Stomach (tissue), 8 donors: ENCODE measurements at regions not wholly inside any gene's neighbourhood (a gene's known extent, or its start where the extent isn't known, plus 50 kb on each side); places are given as distances from the start of the nearest gene placed in this dataset.

Experiments used
- DNase-seq, 2 donors: peaks; one replicate each; pipeline versions ENCODE4 v3.0.0 to v3.0.0-alpha.2; 2013 to 2019
- H3K27ac ChIP-seq, 5 donors: fragments of 200-600 bp in 4 of 5; sonication (generic) in 4 of 5; one replicate each; pipeline ENCODE4 v1.5.1; 2013 to 2019; ENCODE audit warnings: mild to moderate bottlenecking in 1 of 5, moderate library complexity in 1 of 5
- H3K27me3 ChIP-seq, 3 donors: fragments of 200-600 bp; sonication (generic); one replicate each; pipeline ENCODE4 v1.5.1; 2017 to 2019; ENCODE audit warnings: mixed run types in 1 of 3
- H3K36me3 ChIP-seq, 4 donors: fragments of 200-600 bp; sonication (generic); 1 replicate in 3 of 4; 2 replicates in 1 of 4; pipeline ENCODE4 v1.5.1; 2016 to 2019
- H3K4me1 ChIP-seq, 4 donors: fragments of 200-600 bp; sonication (generic); one replicate each; pipeline ENCODE4 v1.5.1; 2016 to 2019
- H3K4me3 ChIP-seq, 4 donors: fragments of 200-600 bp; sonication (generic) in 3 of 4; one replicate each; pipeline ENCODE4 v1.5.1; 2016 to 2019; ENCODE audit warnings: mild to moderate bottlenecking in 1 of 4
- H3K9me3 ChIP-seq, 4 donors: fragments of 200-600 bp; sonication (generic); one replicate each; pipeline ENCODE4 v1.5.1; 2016 to 2019
- EP300 ChIP-seq: sonication (generic); formaldehyde crosslinking; IDR thresholded peaks from one replicate; pipeline ENCODE4 v1.6.1; 2017; ENCODE audit warnings: antibody characterized with exemption
- POLR2A ChIP-seq, 4 donors: fragments of 450-650 bp; IDR thresholded peaks; one replicate each; pipeline ENCODE4 v1.6.1; 2016; ENCODE audit warnings: antibody characterized with exemption in 4 of 4, control low read depth in 2 of 4, mild to moderate bottlenecking in 1 of 4, moderate library complexity in 1 of 4
- POLR2AphosphoS5 ChIP-seq, 3 donors: sonication (generic); formaldehyde crosslinking; IDR thresholded peaks; one replicate each; pipeline ENCODE4 v1.6.1; 2016; ENCODE audit warnings: antibody characterized with exemption in 3 of 3
- WGBS, 5 donors: extraction: QIAGEN DNeasy Blood & Tissue Kit in 3 of 5; methylation state at CpG; one replicate each; pipeline versions ENCODE4 v1.1.5 to v1.1.7; 2013 to 2018; 5-methylcytosine and 5-hydroxymethylcytosine counted together
- intact Hi-C: fragments of 100-400 bp; cut with DNase I; formaldehyde crosslinking; loops from one replicate; pipeline ENCODE4 v1.15.1; 2023; ENCODE audit warnings: low total_unique reads
- TF ChIP-seq, protein P1 (sequence below), 7 experiments: fragments of 450-650 bp in 4 of 7; fragments of 200-600 bp in 3 of 7; sonication (generic) in 3 of 7; IDR thresholded peaks; one replicate each; pipeline ENCODE4 v1.5.1; 2016 to 2019; ENCODE audit warnings: antibody characterized with exemption in 7 of 7, control low read depth in 2 of 7, mild to moderate bottlenecking in 1 of 7
- donor health status: healthy with polysubstance abuse.
- donor health status: Bipolar disorder and iron deficiency.
- donor health status: healthy.

DNA sequence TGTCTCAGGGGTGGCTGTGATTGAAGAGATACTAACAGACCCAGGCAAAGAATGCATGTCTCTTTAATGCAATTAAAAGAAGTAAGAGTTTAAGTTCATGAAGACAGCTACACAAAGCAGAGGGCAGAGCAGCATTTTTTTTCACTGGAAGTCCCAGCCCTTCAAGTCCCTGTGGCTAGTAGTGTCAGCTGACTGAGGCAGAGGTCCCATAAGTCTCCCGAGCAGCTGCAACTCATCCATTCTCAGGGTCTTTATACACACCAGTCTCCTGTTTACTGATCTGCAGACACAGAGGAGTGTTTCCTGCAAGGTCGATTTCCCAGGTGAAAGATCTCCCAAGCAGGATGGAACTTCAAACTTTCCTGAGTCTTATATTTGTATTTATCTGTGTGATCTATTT, 169.4 kb upstream of the GLRA1 start:
- Histone ChIP-seq H3K4me3 (no peak overlapping the region), H3K27me3 (no peaks in the 10 kb centered on the region), H3K27ac (no peak overlapping the region), H3K9me3 (no peaks in the 10 kb centered on the region), H3K36me3 (no peaks in the 10 kb centered on the region), H3K4me1 (no peaks in the 10 kb centered on the region)
- no peak for DNase-seq
- no peak for TF ChIP-seq POLR2AphosphoS5 (IDR thresholded peaks at IDR 0.05)
- no peak for TF ChIP-seq EP300
- TF ChIP-seq POLR2A (IDR thresholded peaks at IDR 0.05): no peak
- TF ChIP-seq, protein P1, sequence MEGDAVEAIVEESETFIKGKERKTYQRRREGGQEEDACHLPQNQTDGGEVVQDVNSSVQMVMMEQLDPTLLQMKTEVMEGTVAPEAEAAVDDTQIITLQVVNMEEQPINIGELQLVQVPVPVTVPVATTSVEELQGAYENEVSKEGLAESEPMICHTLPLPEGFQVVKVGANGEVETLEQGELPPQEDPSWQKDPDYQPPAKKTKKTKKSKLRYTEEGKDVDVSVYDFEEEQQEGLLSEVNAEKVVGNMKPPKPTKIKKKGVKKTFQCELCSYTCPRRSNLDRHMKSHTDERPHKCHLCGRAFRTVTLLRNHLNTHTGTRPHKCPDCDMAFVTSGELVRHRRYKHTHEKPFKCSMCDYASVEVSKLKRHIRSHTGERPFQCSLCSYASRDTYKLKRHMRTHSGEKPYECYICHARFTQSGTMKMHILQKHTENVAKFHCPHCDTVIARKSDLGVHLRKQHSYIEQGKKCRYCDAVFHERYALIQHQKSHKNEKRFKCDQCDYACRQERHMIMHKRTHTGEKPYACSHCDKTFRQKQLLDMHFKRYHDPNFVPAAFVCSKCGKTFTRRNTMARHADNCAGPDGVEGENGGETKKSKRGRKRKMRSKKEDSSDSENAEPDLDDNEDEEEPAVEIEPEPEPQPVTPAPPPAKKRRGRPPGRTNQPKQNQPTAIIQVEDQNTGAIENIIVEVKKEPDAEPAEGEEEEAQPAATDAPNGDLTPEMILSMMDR (IDR thresholded peaks at IDR 0.05): no peak
- WGBS, 5 donors: 18 to 31% (median 29%) methylated on average over 2 of the region's 2 CpGs
- intact Hi-C loops: no loop called here

DNA sequence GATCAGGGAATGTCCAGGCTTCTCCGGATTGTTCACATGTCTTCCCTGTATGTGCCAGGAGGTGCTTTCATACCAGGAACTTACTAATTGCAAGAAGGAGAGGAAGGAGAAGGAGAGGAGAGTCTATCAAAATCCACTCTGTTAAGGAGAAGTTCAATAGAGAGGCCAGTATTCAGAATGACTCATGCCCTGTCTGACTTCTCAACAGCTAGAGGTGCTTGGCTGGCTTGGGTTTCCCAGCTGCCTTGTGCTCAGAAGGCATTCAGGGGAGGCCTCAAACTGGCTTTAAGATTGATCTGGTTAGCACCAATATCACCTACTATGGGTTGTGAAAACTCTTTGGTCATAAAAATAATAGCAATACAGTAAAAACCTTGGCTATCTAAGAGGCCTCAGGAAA, 167.9 kb upstream of the GLRA1 start:
- no peaks in the 10 kb centered on the region for H3K27me3 ChIP-seq
- no peak overlapping the region for H3K4me3 ChIP-seq
- WGBS, 5 donors: 63 to 88% (median 81%) methylated on average over 1 of the region's 1 CpG
- intact Hi-C loops: no loop called here
- no peaks in the 10 kb centered on the region for H3K4me1 ChIP-seq
- H3K36me3 ChIP-seq: no peaks in the 10 kb centered on the region
- DNase-seq: peak in 1 of 2 donors; percentile 5
- no peak overlapping the region for H3K27ac ChIP-seq
- H3K9me3 ChIP-seq: no peaks in the 10 kb centered on the region
- TF ChIP-seq POLR2AphosphoS5 (IDR thresholded peaks at IDR 0.05): no peak
- TF ChIP-seq, protein P1 (IDR thresholded peaks at IDR 0.05): no peak
- no peak for TF ChIP-seq POLR2A (IDR thresholded peaks at IDR 0.05)
- TF ChIP-seq EP300: no peak

DNA sequence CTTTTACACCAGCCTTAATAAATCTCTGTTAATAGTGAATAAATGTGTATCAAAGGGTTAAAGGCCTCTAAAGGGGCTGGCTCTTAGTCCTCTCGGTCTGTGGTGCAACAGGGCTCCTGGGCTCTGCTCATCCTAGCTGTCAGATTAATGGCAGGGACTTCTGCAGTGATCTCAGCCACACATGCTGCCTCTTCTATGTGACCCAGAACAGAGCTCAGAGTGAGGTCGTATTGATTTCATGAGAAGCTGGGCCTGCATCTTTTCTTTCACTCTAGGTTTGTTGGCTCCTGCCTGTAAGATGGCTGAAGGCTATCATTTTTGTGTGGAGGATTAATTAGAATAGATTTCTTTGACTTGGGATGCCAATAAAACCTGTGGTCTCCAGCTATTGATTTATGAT, 165.0 kb upstream of the GLRA1 start:
- 31 to 60% (median 47%) methylated on average over 2 of the region's 2 CpGs for WGBS, 5 donors
- DNase-seq: no peak
- Histone ChIP-seq H3K4me3 (no peak overlapping the region), H3K4me1 (no peaks in the 10 kb centered on the region), H3K36me3 (no peaks in the 10 kb centered on the region), H3K9me3 (no peaks in the 10 kb centered on the region), H3K27ac (no peak overlapping the region), H3K27me3 (no peaks in the 10 kb centered on the region)
- intact Hi-C loops: no loop called here
- no peak for TF ChIP-seq EP300
- TF ChIP-seq, protein P1 (IDR thresholded peaks at IDR 0.05): no peak
- TF ChIP-seq POLR2AphosphoS5 (IDR thresholded peaks at IDR 0.05): no peak
- no peak for TF ChIP-seq POLR2A (IDR thresholded peaks at IDR 0.05)

DNA sequence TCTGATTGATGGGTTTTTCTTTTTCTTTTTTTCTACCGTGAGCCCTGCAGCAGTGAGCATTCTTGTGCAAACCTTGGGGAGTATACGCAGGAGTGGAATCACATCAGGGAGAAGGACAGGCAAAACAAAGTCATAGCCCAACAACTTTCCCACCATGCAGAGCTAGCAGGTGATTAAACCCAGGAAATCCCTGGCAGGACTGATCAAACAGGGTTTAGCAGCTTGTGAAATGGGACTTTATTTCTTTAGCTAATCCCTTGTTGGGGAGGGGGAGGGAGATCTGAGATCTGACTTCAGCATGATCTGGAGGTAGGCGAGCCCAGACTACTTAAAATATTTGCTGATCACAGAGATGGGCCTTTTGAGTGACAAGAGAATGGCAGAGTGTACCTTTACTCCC, 162.0 kb upstream of the GLRA1 start:
- 31 to 44% (median 38%) methylated on average over 3 of the region's 3 CpGs for WGBS, 5 donors
- TF ChIP-seq POLR2A (IDR thresholded peaks at IDR 0.05) (no peak), POLR2AphosphoS5 (IDR thresholded peaks at IDR 0.05) (no peak)
- TF ChIP-seq, protein P1 (IDR thresholded peaks at IDR 0.05): no peak
- H3K9me3 ChIP-seq: no peaks in the 10 kb centered on the region
- H3K4me1 ChIP-seq: no peaks in the 10 kb centered on the region
- no peaks in the 10 kb centered on the region for H3K36me3 ChIP-seq
- H3K27ac ChIP-seq: no peak overlapping the region
- intact Hi-C loops: no loop called here
- no peak for DNase-seq
- no peaks in the 10 kb centered on the region for H3K27me3 ChIP-seq
- H3K4me3 ChIP-seq: no peak overlapping the region
